PC-3 (cell line): ENCODE measurements at regions not wholly inside any gene's neighbourhood (a gene's known extent, or its start where the extent isn't known, plus 50 kb on each side); places are given as distances from the start of the nearest gene placed in this dataset.
A peak's percentile ranks its signal among the peaks of the same experiment; 100 is the strongest.

Experiments used
- ATAC-seq: fragments of 200-7000 bp; cut with Tn5 transposase; 2 replicates; pipeline ENCODE4 v1.9.1; 2020; ENCODE audit warnings: mild to moderate bottlenecking, moderate library complexity
- BruUV-seq: library from RNA; stranded (reverse); fragments of 400-500 nt; replicated peaks from 2 replicates; lab custom pipeline; 2021; lab: Mats Ljungman, UMichigan
- CTCF ChIA-PET: fragments of 300-600 bp; sonication (Branson Sonifier 250); formaldehyde crosslinking; loops from one replicate; lab custom pipeline; 2022; ENCODE audit warnings: antibody characterized with exemption; lab: Charles Lee
- POLR2A ChIA-PET: fragments of 300-600 bp; sonication (Branson Sonifier 250); formaldehyde crosslinking; loops from one replicate; lab custom pipeline; 2022; ENCODE audit warnings: antibody characterized with exemption; ENCODE audit not compliant: unreplicated experiment; lab: Charles Lee
- DNase-seq: peaks from one replicate; pipeline ENCODE4 v3.0.0-alpha.2; 2015
- H2AFZ ChIP-seq: fragments of 300-600 bp; sonication (generic); 2 replicates; pipeline ENCODE4 v1.6.0; 2016; ENCODE audit warnings: antibody characterized with exemption, low read length
- H3F3A ChIP-seq: fragments of 300-600 bp; sonication (generic); one replicate; pipeline ENCODE4 v1.6.0; 2017; ENCODE audit warnings: antibody characterized with exemption, low read length, control low read depth, mild to moderate bottlenecking; ENCODE audit not compliant: unreplicated experiment
- H3K27ac ChIP-seq: fragments of 300-600 bp; sonication (generic); 2 replicates; pipeline ENCODE4 v1.5.1; 2016; ENCODE audit warnings: mild to moderate bottlenecking, low read length
- H3K27me3 ChIP-seq: fragments of 300-600 bp; sonication (generic); 2 replicates; pipeline ENCODE4 v1.6.1; 2016; ENCODE audit warnings: low read length, mixed read lengths
- H3K36me3 ChIP-seq: fragments of 300-600 bp; sonication (generic); 2 replicates; pipeline ENCODE4 v1.6.1; 2016; ENCODE audit warnings: low read depth, mixed run types, low read length, mixed read lengths
- H3K4me1 ChIP-seq: fragments of 300-600 bp; sonication (generic); 2 replicates; pipeline ENCODE4 v1.5.1; 2016; ENCODE audit warnings: low read length; ENCODE audit not compliant: insufficient read depth
- H3K4me2 ChIP-seq: fragments of 300-600 bp; sonication (generic); 2 replicates; pipeline ENCODE4 v1.6.0; 2016; ENCODE audit warnings: low read length
- H3K4me3 ChIP-seq: fragments of 300-600 bp; sonication (generic); 2 replicates; pipeline ENCODE4 v1.5.1; 2016; ENCODE audit warnings: mild to moderate bottlenecking, low read length, mixed read lengths
- H3K79me2 ChIP-seq: fragments of 300-600 bp; sonication (generic); 2 replicates; pipeline ENCODE4 v1.6.1; 2017; ENCODE audit warnings: low read length, mixed read lengths
- H3K9ac ChIP-seq: fragments of 300-600 bp; sonication (generic); 2 replicates; pipeline ENCODE4 v1.6.0; 2016; ENCODE audit warnings: mild to moderate bottlenecking, low read length
- H3K9me2 ChIP-seq: fragments of 300-600 bp; sonication (generic); replicated peaks from 2 replicates; pipeline ENCODE4 v1.6.1; 2016; ENCODE audit warnings: mixed run types, low read length, mixed read lengths
- H3K9me3 ChIP-seq: fragments of 300-600 bp; sonication (generic); 2 replicates; pipeline ENCODE4 v1.6.1; 2016; ENCODE audit warnings: low read length, mixed read lengths
- H4K20me1 ChIP-seq: fragments of 300-600 bp; sonication (generic); 2 replicates; pipeline ENCODE4 v1.6.1; 2016; ENCODE audit warnings: low read length, mixed read lengths
- EZH2 ChIP-seq: fragments of 300-600 bp; sonication (generic); IDR thresholded peaks from one replicate; pipeline ENCODE4 v1.6.1; 2017; ENCODE audit warnings: antibody characterized with exemption, mild to moderate bottlenecking, low read length; ENCODE audit not compliant: unreplicated experiment
- EZH2phosphoT487 ChIP-seq: fragments of 300-600 bp; sonication (generic); IDR thresholded peaks from 2 replicates; pipeline ENCODE4 v1.6.1; 2018; ENCODE audit warnings: mild to moderate bottlenecking, antibody characterized with exemption, low read length, borderline replicate concordance
- intact Hi-C: fragments of 100-400 bp; cut with micrococcal nuclease; formaldehyde crosslinking; loops from 2 replicates; pipeline ENCODE4 v1.9.0; 2023
- TF ChIP-seq, protein P1 (sequence below): fragments of 300-600 bp; sonication (generic); conservative IDR thresholded peaks from 2 replicates; pipeline ENCODE4 v1.5.1; 2017; ENCODE audit warnings: antibody characterized with exemption, low read depth, mild to moderate bottlenecking, low read length

DNA sequence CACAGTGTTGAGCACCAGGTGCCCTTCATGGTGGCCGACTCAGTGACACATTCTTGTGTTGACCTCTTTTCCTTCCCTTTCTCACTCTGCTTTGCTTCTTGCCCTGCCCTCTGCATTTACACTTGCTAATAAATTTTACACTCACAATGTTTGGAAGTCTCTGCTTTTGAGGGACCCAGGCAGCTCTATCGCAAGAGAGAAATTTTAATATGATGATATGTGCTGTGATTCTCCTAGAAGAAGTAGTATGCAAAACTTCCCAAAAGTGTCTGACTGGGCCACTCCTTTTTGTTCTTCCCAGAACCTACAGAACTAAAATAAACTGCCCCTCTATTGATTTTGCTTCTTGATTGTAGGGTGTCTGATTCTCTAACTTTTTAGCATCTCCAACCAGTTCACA is 135.0 kb downstream of the IRS1 start:
- Histone ChIP-seq H3K27me3 (no peaks in the 10 kb centered on the region), H3K9me2 (no peaks in the 10 kb centered on the region), H3K4me2 (no peak overlapping the region), H2AFZ (no peak overlapping the region), H3K9me3 (no peaks in the 10 kb centered on the region), H3K27ac (no peak overlapping the region), H3K4me3 (no peak overlapping the region), H3K9ac (no peak overlapping the region), H3K79me2 (no peaks in the 10 kb centered on the region), H3K36me3 (no peaks in the 10 kb centered on the region), H3F3A (no peaks in the 10 kb centered on the region), H3K4me1 (peaks cover 36% of the 10 kb centered on the region), H4K20me1 (no peaks in the 10 kb centered on the region)
- ChIA-PET CTCF (no interaction called here), POLR2A (no interaction called here)
- ATAC-seq (no peak), DNase-seq (no peak)
- BruUV-seq: no TSS peak
- intact Hi-C loops: no loop called here
- no peak for TF ChIP-seq EZH2phosphoT487
- TF ChIP-seq, protein P1, sequence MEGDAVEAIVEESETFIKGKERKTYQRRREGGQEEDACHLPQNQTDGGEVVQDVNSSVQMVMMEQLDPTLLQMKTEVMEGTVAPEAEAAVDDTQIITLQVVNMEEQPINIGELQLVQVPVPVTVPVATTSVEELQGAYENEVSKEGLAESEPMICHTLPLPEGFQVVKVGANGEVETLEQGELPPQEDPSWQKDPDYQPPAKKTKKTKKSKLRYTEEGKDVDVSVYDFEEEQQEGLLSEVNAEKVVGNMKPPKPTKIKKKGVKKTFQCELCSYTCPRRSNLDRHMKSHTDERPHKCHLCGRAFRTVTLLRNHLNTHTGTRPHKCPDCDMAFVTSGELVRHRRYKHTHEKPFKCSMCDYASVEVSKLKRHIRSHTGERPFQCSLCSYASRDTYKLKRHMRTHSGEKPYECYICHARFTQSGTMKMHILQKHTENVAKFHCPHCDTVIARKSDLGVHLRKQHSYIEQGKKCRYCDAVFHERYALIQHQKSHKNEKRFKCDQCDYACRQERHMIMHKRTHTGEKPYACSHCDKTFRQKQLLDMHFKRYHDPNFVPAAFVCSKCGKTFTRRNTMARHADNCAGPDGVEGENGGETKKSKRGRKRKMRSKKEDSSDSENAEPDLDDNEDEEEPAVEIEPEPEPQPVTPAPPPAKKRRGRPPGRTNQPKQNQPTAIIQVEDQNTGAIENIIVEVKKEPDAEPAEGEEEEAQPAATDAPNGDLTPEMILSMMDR: no peak
- TF ChIP-seq EZH2: no peak

DNA sequence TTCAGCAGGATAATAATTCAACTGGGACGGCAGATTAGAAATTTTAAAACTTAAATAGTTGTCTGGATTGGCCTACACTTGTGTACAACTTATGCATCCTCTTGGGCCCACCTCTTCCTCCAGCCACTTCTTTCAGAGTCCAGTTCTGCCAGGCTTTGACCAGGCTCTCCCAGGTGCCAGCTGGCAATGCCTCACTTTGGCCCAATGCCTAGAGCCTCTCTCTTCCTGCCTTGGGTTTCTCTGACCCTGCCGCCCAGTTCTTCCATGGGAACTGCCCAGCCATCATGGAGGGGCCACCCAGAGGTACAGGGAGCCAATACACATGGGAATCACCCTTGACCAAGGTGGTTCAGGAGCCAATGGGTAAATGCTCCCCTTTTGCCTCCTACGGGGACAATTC is 135.5 kb downstream of the IRS1 start:
- H3K27me3 ChIP-seq: no peaks in the 10 kb centered on the region
- no peak overlapping the region for H3K4me3 ChIP-seq
- H3K4me2 ChIP-seq: no peak overlapping the region
- H3K9ac ChIP-seq: no peak overlapping the region
- H3K27ac ChIP-seq: no peak overlapping the region
- H4K20me1 ChIP-seq: no peaks in the 10 kb centered on the region
- no peaks in the 10 kb centered on the region for H3K9me3 ChIP-seq
- ATAC-seq (no peak), DNase-seq (peak; percentile 39)
- no peak overlapping the region for H2AFZ ChIP-seq
- no peaks in the 10 kb centered on the region for H3F3A ChIP-seq
- ChIA-PET CTCF (no interaction called here), POLR2A (no interaction called here)
- H3K4me1 ChIP-seq: peaks cover 40% of the 10 kb centered on the region
- H3K36me3 ChIP-seq: no peaks in the 10 kb centered on the region
- TF ChIP-seq, protein P1: no peak
- TF ChIP-seq EZH2 (no peak), EZH2phosphoT487 (no peak)
- intact Hi-C loops: no loop called here
- H3K9me2 ChIP-seq: no peaks in the 10 kb centered on the region
- no peaks in the 10 kb centered on the region for H3K79me2 ChIP-seq
- BruUV-seq: no TSS peak

DNA sequence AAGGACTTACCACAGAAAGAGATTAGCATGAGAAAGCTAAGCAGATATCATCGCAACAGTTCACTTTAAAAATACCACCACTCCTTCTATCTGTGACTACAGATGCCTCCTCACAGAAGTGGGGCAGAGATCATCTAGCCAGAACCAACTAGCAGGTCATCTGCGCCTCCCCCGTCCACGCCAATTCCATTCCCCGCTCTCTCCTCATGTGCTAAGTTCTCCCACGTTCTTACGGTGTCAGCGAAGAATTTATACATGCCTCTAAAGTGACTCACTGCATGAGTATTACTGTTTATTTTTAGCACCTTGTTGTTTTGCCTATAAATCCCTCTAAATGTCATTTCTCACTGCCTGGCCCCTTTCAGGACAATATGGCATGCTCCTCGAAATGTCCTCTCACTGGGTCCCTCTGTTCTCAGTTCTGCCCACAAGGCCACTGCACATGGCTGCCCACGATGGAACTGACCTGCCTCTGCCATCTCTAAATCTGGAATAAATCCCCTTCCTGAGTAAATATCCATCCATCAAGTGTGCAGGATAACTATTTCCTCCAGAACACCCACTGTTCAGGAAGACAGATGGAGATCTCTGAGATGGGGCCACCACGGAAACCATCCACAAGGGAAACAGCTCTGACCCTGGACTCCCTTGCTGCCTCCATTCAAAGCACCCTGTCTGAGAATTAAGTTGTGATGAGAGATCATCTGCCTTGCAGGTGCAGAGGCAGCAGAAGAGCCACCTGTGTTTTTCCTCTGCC is 137.7 kb downstream of the IRS1 start:
- peak; percentile 93 for DNase-seq
- Histone ChIP-seq H3F3A (no peaks in the 10 kb centered on the region), H3K9me3 (no peaks in the 10 kb centered on the region), H3K4me1 (peaks cover 45% of the 10 kb centered on the region), H3K9me2 (no peaks in the 10 kb centered on the region), H3K27me3 (no peaks in the 10 kb centered on the region), H3K79me2 (no peaks in the 10 kb centered on the region), H3K9ac (peak overlapping the region; percentile 21; the same call in 1 of the 2 replicates), H3K36me3 (no peaks in the 10 kb centered on the region), H3K4me2 (peak overlapping the region; percentile 63), H4K20me1 (no peaks in the 10 kb centered on the region), H3K27ac (peak overlapping the region; percentile 68), H3K4me3 (peak overlapping the region; percentile 28; the same call in 1 of the 2 replicates), H2AFZ (peak overlapping the region; percentile 39)
- TF ChIP-seq EZH2: no peak
- TF ChIP-seq, protein P1: no peak
- peak; percentile 88 for ATAC-seq
- POLR2A ChIA-PET: interaction anchor here (0.7 kb wide), 1 partner anchor 404 kb away, joined by 4 read pairs; no protein-coding TSS in a partner anchor
- BruUV-seq: no TSS peak
- CTCF ChIA-PET: no interaction called here
- intact Hi-C loops: no loop called here
